ENCODE measurements at regions not wholly inside any gene's neighbourhood (a gene's known extent, or its start where the extent isn't known, plus 50 kb on each side); places are given as distances from the start of the nearest gene placed in this dataset.

GRCh38 chr9:135307300-135307699 is 172.3 kb upstream of the PPP1R26 start:
- TF ChIP-seq SP1 (IDR thresholded peaks at IDR 0.05), result no peak
- TF ChIP-seq SUZ12 (IDR thresholded peaks at IDR 0.05), result no peak
- TF ChIP-seq FOXM1 (IDR thresholded peaks at IDR 0.05; ENCODE audit: borderline replicate concordance), result no peak
- no peak for TF ChIP-seq NFRKB (IDR thresholded peaks at IDR 0.05)
- TF ChIP-seq FOXA1 (IDR thresholded peaks at IDR 0.05), result no peak
- no peak for TF ChIP-seq ELF4 (IDR thresholded peaks at IDR 0.05)
- no peak for TF ChIP-seq BHLHE40 (IDR thresholded peaks at IDR 0.05; ENCODE audit: borderline replicate concordance)

All from HEK293T (cell line).